ENCODE measurements at regions not wholly inside any gene's neighbourhood (a gene's known extent, or its start where the extent isn't known, plus 50 kb on each side); places are given as distances from the start of the nearest gene placed in this dataset.

DNA sequence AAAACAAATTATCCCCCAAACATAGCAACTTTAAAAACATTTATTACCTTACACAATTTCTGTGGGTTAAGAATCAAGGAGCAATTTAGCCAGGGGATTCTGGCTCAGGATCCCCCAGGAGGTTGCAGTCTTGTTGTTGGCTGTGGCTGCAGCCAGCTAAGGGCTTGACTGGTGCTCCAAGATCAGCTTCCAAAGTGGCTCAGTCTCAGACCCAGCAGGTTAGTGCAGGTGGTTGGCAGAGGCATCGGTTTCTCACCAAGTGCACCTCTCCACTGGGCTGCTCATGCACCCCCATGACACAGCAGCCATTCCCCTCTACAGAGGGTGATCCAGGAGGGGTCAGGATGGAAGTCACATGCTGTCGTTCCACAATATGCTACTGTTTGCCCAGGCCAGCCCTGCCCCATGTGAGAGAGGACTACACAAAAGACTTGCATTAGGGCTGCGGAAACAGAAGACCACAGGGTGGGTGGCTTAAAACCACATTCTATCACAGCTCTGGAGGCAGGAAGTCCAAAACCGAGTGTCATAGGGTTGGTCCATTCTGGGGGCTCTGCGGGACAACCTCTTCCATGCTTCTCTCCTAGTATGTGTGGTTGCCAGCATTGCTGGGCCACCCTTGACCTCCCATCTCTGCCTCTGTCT lies 125.8 kb downstream of the C6orf118 start:
- TF ChIP-seq, protein P1, sequence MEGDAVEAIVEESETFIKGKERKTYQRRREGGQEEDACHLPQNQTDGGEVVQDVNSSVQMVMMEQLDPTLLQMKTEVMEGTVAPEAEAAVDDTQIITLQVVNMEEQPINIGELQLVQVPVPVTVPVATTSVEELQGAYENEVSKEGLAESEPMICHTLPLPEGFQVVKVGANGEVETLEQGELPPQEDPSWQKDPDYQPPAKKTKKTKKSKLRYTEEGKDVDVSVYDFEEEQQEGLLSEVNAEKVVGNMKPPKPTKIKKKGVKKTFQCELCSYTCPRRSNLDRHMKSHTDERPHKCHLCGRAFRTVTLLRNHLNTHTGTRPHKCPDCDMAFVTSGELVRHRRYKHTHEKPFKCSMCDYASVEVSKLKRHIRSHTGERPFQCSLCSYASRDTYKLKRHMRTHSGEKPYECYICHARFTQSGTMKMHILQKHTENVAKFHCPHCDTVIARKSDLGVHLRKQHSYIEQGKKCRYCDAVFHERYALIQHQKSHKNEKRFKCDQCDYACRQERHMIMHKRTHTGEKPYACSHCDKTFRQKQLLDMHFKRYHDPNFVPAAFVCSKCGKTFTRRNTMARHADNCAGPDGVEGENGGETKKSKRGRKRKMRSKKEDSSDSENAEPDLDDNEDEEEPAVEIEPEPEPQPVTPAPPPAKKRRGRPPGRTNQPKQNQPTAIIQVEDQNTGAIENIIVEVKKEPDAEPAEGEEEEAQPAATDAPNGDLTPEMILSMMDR (IDR thresholded peaks at IDR 0.05; ENCODE audit: low read length), result no peak
- no peak for TF ChIP-seq EZH2 (optimal IDR thresholded peaks at IDR 0.05; ENCODE audit: low read depth, low read length)
- TF ChIP-seq EZH2phosphoT487 (IDR thresholded peaks at IDR 0.05; ENCODE audit: low read length), result no peak
- Histone ChIP-seq H3K4me1 (ENCODE audit: low read length) (no peaks in the 10 kb centered on the region), H3K27me3 (replicated peaks; ENCODE audit: insufficient read depth, low read length) (no peaks in the 10 kb centered on the region), H3K9me3 (replicated peaks; ENCODE audit: insufficient read depth, low read length) (no peaks in the 10 kb centered on the region), H4K20me1 (ENCODE audit: insufficient read depth, low read length) (no peaks in the 10 kb centered on the region), H2AFZ (ENCODE audit: low read length) (no peak overlapping the region), H3K79me2 (ENCODE audit: low read length) (no peaks in the 10 kb centered on the region), H3K4me2 (ENCODE audit: low read depth, low read length) (no peak overlapping the region), H3K9ac (ENCODE audit: low read length) (no peak overlapping the region), H3K9me2 (replicated peaks; ENCODE audit: insufficient read depth, low read length) (no peaks in the 10 kb centered on the region), H3K4me3 (ENCODE audit: low read length) (no peak overlapping the region), H3F3A (ENCODE audit: insufficient read depth, low read length) (no peaks in the 10 kb centered on the region), H3K27ac (ENCODE audit: low read length) (no peak overlapping the region), H3K36me3 (replicated peaks; ENCODE audit: insufficient read depth, low read length) (no peaks in the 10 kb centered on the region)
- DNase-seq, result no peak

DNA sequence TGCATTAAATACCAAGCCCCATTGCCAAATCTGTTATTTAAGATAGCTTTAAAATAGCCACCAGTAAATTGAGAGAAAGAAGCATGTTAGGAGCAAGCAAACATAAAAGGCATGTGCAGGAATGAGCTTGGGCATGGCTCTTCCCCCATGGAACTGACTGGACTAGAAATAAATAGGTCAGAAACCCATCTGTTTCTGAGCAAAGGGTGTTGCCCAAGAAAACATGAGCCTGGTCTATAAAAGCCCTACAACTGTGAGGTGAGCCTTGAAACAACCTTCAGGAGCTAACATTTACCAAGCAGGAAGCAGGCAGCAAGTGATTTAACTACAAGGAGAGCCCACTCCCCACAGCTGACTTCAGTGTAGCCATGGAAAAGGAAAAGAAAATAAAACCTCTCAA lies 126.3 kb downstream of the C6orf118 start:
- DNase-seq, result no peak
- Histone ChIP-seq H3K27ac (ENCODE audit: low read length) (no peak overlapping the region), H3K36me3 (replicated peaks; ENCODE audit: insufficient read depth, low read length) (no peaks in the 10 kb centered on the region)

DNA sequence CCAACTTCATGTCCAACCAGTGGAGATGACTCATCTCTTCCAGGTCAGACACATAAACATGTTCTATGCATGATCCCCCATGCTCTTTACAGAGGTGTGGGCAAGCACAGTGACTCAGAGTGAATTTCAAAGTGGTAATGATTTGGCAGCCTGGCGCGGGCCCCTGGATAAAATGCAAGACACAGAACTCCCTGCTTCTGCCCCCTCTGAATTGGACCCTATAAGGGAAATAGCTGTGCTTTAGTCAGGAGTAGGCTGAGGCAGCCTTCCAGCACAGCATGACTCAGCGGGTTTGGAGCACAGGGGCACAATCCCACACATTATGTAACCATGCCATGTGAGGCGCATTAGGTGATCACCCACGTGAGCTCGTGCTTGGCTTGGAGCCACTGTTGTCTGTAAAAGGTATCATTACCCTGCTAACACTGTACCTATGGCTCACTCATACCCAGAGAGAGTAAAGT lies 127.4 kb downstream of the C6orf118 start:
- Histone ChIP-seq H3K27me3 (replicated peaks; ENCODE audit: insufficient read depth, low read length) (no peaks in the 10 kb centered on the region), H3K9me2 (replicated peaks; ENCODE audit: insufficient read depth, low read length) (no peaks in the 10 kb centered on the region), H3K4me3 (ENCODE audit: low read length) (no peak overlapping the region), H4K20me1 (ENCODE audit: insufficient read depth, low read length) (no peaks in the 10 kb centered on the region), H3K4me2 (ENCODE audit: low read depth, low read length) (no peak overlapping the region), H3K27ac (ENCODE audit: low read length) (no peak overlapping the region), H3K9ac (ENCODE audit: low read length) (no peak overlapping the region), H3F3A (ENCODE audit: insufficient read depth, low read length) (no peaks in the 10 kb centered on the region), H3K4me1 (ENCODE audit: low read length) (no peaks in the 10 kb centered on the region), H2AFZ (ENCODE audit: low read length) (no peak overlapping the region), H3K36me3 (replicated peaks; ENCODE audit: insufficient read depth, low read length) (no peaks in the 10 kb centered on the region), H3K79me2 (ENCODE audit: low read length) (no peaks in the 10 kb centered on the region), H3K9me3 (replicated peaks; ENCODE audit: insufficient read depth, low read length) (no peaks in the 10 kb centered on the region)
- no peak for TF ChIP-seq EZH2phosphoT487 (IDR thresholded peaks at IDR 0.05; ENCODE audit: low read length)
- no peak for TF ChIP-seq EZH2 (optimal IDR thresholded peaks at IDR 0.05; ENCODE audit: low read depth, low read length)
- TF ChIP-seq, protein P1 (IDR thresholded peaks at IDR 0.05; ENCODE audit: low read length), result no peak
- DNase-seq, result no peak

More for the DNA sequence above, 126.3 kb downstream of the C6orf118 start:
- Histone ChIP-seq H2AFZ (ENCODE audit: low read length) (no peak overlapping the region), H3K9me3 (replicated peaks; ENCODE audit: insufficient read depth, low read length) (no peaks in the 10 kb centered on the region), H3K79me2 (ENCODE audit: low read length) (no peaks in the 10 kb centered on the region), H3K9me2 (replicated peaks; ENCODE audit: insufficient read depth, low read length) (no peaks in the 10 kb centered on the region), H3F3A (ENCODE audit: insufficient read depth, low read length) (no peaks in the 10 kb centered on the region), H3K4me3 (ENCODE audit: low read length) (no peak overlapping the region), H3K9ac (ENCODE audit: low read length) (no peak overlapping the region), H3K4me2 (ENCODE audit: low read depth, low read length) (no peak overlapping the region), H3K27me3 (replicated peaks; ENCODE audit: insufficient read depth, low read length) (no peaks in the 10 kb centered on the region), H3K4me1 (ENCODE audit: low read length) (no peaks in the 10 kb centered on the region), H4K20me1 (ENCODE audit: insufficient read depth, low read length) (no peaks in the 10 kb centered on the region)
- TF ChIP-seq EZH2phosphoT487 (IDR thresholded peaks at IDR 0.05; ENCODE audit: low read length) (no peak), EZH2 (optimal IDR thresholded peaks at IDR 0.05; ENCODE audit: low read depth, low read length) (no peak)
- TF ChIP-seq, protein P1 (IDR thresholded peaks at IDR 0.05; ENCODE audit: low read length), result no peak

Measured in MM.1S (cell line).